ENCODE measurements at regions not wholly inside any gene's neighbourhood (a gene's known extent, or its start where the extent isn't known, plus 50 kb on each side); places are given as distances from the start of the nearest gene placed in this dataset.

GRCh38 chr14:76708028-76708427 lies 53.2 kb upstream of the VASH1 start:
- TF ChIP-seq CTCF (IDR thresholded peaks at IDR 0.05; ENCODE audit: low read depth, low read length) (no peak), EZH2phosphoT487 (IDR thresholded peaks at IDR 0.05; ENCODE audit: low read depth) (no peak)

All from OCI-LY3 (cell line).